Testis (tissue), 2 donors: ENCODE measurements at regions not wholly inside any gene's neighbourhood (a gene's known extent, or its start where the extent isn't known, plus 50 kb on each side); places are given as distances from the start of the nearest gene placed in this dataset.

Source experiments
- CTCF ChIP-seq, 3 experiments: fragments of 450-650 bp in 2 of 3; fragments of 200-600 bp in 1 of 3; sonication (generic) in 1 of 3; IDR thresholded peaks; one replicate each; pipeline ENCODE4 v1.5.1; 2016 to 2019; ENCODE audit warnings: antibody characterized with exemption in 3 of 3, mild to moderate bottlenecking in 2 of 3, moderate library complexity in 1 of 3
- POLR2A ChIP-seq: fragments of 450-650 bp; IDR thresholded peaks from one replicate; pipeline ENCODE4 v1.6.1; 2017; ENCODE audit warnings: antibody characterized with exemption, mild to moderate bottlenecking, moderate library complexity

- TF ChIP-seq CTCF (IDR thresholded peaks at IDR 0.05) (no peak), POLR2A (no peak)
Observed at GRCh38 chr18:1593091-1593490, 688.4 kb downstream of the ADCYAP1 start.
